GM12875 (cell line): ENCODE measurements at regions not wholly inside any gene's neighbourhood (a gene's known extent, or its start where the extent isn't known, plus 50 kb on each side); places are given as distances from the start of the nearest gene placed in this dataset.

Source experiments
- H3K4me3 ChIP-seq: one replicate; pipeline ENCODE4 v1.5.1; 2011; ENCODE audit warnings: low read depth, low read length, control low read depth
- CTCF ChIP-seq: IDR thresholded peaks from 2 replicates; pipeline ENCODE4 v1.5.1; 2011; ENCODE audit warnings: low read depth, mild to moderate bottlenecking, control low read depth, inconsistent platforms, low read length, moderate library complexity, borderline replicate concordance; ENCODE audit not compliant: insufficient read depth

GRCh38 chr10:23885853-23886252, 323.1 kb upstream of the KIAA1217 start:
- no peak for TF ChIP-seq CTCF
- H3K4me3 ChIP-seq: no peak overlapping the region

GRCh38 chr10:23886355-23886754, 322.6 kb upstream of the KIAA1217 start:
- no peak for TF ChIP-seq CTCF
- no peak overlapping the region for H3K4me3 ChIP-seq

GRCh38 chr10:23891301-23891700, 317.6 kb upstream of the KIAA1217 start:
- no peak for TF ChIP-seq CTCF
- H3K4me3 ChIP-seq: no peak overlapping the region

DNA sequence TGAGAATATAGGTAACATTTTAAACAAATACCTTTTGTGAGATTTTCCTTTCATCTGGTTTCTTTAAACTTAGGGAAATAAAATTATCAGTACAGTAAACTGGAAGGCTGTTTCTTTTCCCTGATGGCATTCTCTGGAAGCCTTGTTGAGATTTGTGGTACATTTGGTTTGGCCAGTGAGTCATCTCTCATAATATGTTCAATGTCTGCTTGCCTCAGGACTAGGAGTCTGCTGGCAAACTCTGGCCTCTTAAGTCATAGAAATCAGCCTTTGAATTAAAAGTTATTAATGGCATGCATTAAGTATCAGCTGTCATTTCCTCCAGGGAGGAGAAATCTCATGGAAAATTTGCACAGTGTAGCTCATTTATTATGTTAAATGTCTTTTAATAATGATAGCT, 316.6 kb upstream of the KIAA1217 start:
- no peak overlapping the region for H3K4me3 ChIP-seq
- TF ChIP-seq CTCF: no peak

GRCh38 chr10:23897267-23897666, 311.7 kb upstream of the KIAA1217 start:
- no peak for TF ChIP-seq CTCF
- no peak overlapping the region for H3K4me3 ChIP-seq

GRCh38 chr10:23897861-23898260, 311.1 kb upstream of the KIAA1217 start:
- no peak for TF ChIP-seq CTCF
- no peak overlapping the region for H3K4me3 ChIP-seq

- no peak overlapping the region for H3K4me3 ChIP-seq
- TF ChIP-seq CTCF: no peak
Measured at GRCh38 chr10:23899166-23899565, 309.8 kb upstream of the KIAA1217 start.
